ENCODE measurements at regions not wholly inside any gene's neighbourhood (a gene's known extent, or its start where the extent isn't known, plus 50 kb on each side); places are given as distances from the start of the nearest gene placed in this dataset.

GRCh38 chr18:40040574-40040973, 1914.5 kb upstream of the PIK3C3 start (continued):
- TF ChIP-seq RAD21 (IDR thresholded peaks at IDR 0.05) = no peak
- TF ChIP-seq ZBTB33 (IDR thresholded peaks at IDR 0.05) = no peak
- no peak for TF ChIP-seq HNF4G (IDR thresholded peaks at IDR 0.05)
- TF ChIP-seq, protein P1, sequence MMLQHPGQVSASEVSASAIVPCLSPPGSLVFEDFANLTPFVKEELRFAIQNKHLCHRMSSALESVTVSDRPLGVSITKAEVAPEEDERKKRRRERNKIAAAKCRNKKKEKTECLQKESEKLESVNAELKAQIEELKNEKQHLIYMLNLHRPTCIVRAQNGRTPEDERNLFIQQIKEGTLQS (IDR thresholded peaks at IDR 0.05) = no peak
- TF ChIP-seq SP1 (IDR thresholded peaks at IDR 0.05) = no peak
- no peak for TF ChIP-seq GABPA (IDR thresholded peaks at IDR 0.05 in 1 of 2, conservative IDR thresholded peaks at IDR 0.05 in 1 of 2)
- no peak for TF ChIP-seq NR2F2 (IDR thresholded peaks at IDR 0.05)
- TF ChIP-seq JUND (IDR thresholded peaks at IDR 0.05) = no peak
- TF ChIP-seq FOXA2 (IDR thresholded peaks at IDR 0.05) = no peak

DNA sequence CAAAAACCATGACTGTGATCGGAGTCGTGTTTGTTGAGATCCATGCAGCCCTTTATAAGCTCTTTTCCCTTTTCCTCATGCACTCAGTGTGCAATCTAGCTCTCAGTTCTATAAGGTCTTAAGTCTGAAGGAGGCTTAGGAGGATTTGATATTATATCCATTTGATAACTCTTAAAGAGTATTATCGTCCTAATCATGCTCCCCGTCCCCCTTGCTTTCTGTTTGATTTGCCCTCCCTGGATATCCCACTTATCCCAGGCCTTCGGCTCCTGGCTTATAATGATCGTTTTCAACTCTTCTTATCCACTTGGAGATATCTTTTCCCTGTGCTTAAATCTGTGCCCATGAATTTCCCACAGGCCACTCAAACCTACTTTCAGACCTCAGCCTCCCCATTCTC, 1917.7 kb upstream of the PIK3C3 start:
- 84% methylated on average over 6 of the region's 6 CpGs for WGBS
- Histone ChIP-seq H3K27me3 (ENCODE audit: control insufficient read depth in 4 of 4, insufficient read depth in 4 of 4, low read length in 3 of 4) (no peaks in the 10 kb centered on the region), H3K9ac (ENCODE audit: low read depth in 1 of 2, low read length in 2 of 2) (no peak overlapping the region), H3K4me3 (ENCODE audit: low read depth in 1 of 3, low read length in 3 of 3) (no peak overlapping the region), H3K36me3 (ENCODE audit: control insufficient read depth in 4 of 4, insufficient read depth in 3 of 4, low read depth in 1 of 4, low read length in 3 of 4) (no peaks in the 10 kb centered on the region), H3K4me1 (ENCODE audit: control insufficient read depth in 4 of 4, insufficient read depth in 4 of 4, low read length in 3 of 4) (no peaks in the 10 kb centered on the region), H3K9me3 (ENCODE audit: control insufficient read depth in 4 of 4, low read length in 3 of 4) (no peaks in the 10 kb centered on the region), H3K27ac (ENCODE audit: low read depth in 1 of 2, low read length in 2 of 2) (no peak overlapping the region)
- no peak for DNase-seq (ENCODE audit: low spot score)
- TF ChIP-seq HNF4A (conservative IDR thresholded peaks at IDR 0.05) (no peak), JUND (IDR thresholded peaks at IDR 0.05) (no peak), CTCF (IDR thresholded peaks at IDR 0.05; ENCODE audit: low read depth, low read length, missing input control) (no peak), MAX (IDR thresholded peaks at IDR 0.05) (no peak), NR2F2 (IDR thresholded peaks at IDR 0.05) (no peak), YY1 (IDR thresholded peaks at IDR 0.05) (no peak), ZBTB33 (IDR thresholded peaks at IDR 0.05) (no peak), FOXA1 (IDR thresholded peaks at IDR 0.05) (no peak), GABPA (IDR thresholded peaks at IDR 0.05 in 1 of 2, conservative IDR thresholded peaks at IDR 0.05 in 1 of 2) (no peak), HNF4G (IDR thresholded peaks at IDR 0.05) (no peak), RXRA (IDR thresholded peaks at IDR 0.05) (no peak), RAD21 (IDR thresholded peaks at IDR 0.05) (no peak)
- TF ChIP-seq, protein P2, sequence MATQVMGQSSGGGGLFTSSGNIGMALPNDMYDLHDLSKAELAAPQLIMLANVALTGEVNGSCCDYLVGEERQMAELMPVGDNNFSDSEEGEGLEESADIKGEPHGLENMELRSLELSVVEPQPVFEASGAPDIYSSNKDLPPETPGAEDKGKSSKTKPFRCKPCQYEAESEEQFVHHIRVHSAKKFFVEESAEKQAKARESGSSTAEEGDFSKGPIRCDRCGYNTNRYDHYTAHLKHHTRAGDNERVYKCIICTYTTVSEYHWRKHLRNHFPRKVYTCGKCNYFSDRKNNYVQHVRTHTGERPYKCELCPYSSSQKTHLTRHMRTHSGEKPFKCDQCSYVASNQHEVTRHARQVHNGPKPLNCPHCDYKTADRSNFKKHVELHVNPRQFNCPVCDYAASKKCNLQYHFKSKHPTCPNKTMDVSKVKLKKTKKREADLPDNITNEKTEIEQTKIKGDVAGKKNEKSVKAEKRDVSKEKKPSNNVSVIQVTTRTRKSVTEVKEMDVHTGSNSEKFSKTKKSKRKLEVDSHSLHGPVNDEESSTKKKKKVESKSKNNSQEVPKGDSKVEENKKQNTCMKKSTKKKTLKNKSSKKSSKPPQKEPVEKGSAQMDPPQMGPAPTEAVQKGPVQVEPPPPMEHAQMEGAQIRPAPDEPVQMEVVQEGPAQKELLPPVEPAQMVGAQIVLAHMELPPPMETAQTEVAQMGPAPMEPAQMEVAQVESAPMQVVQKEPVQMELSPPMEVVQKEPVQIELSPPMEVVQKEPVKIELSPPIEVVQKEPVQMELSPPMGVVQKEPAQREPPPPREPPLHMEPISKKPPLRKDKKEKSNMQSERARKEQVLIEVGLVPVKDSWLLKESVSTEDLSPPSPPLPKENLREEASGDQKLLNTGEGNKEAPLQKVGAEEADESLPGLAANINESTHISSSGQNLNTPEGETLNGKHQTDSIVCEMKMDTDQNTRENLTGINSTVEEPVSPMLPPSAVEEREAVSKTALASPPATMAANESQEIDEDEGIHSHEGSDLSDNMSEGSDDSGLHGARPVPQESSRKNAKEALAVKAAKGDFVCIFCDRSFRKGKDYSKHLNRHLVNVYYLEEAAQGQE (IDR thresholded peaks at IDR 0.05) = no peak

Data from liver (tissue), 8 donors.